ENCODE measurements at regions not wholly inside any gene's neighbourhood (a gene's known extent, or its start where the extent isn't known, plus 50 kb on each side); places are given as distances from the start of the nearest gene placed in this dataset.

- no peak for DNase-seq (ENCODE audit: low spot score)
These were observed 237.2 kb upstream of the AKR1E2 start for GRCh38 chr10:4588824-4589223.

GRCh38 chr10:4587466-4587865 lies 238.5 kb upstream of the AKR1E2 start:
- DNase-seq (ENCODE audit: low spot score), result no peak

- no peak for DNase-seq (ENCODE audit: low spot score)
These were observed 239.2 kb upstream of the AKR1E2 start for GRCh38 chr10:4586776-4587175.

- DNase-seq (ENCODE audit: low spot score), result no peak
These were observed 244.1 kb upstream of the AKR1E2 start for GRCh38 chr10:4581929-4582328.

- DNase-seq (ENCODE audit: low spot score), result no peak
These were observed 246.2 kb upstream of the AKR1E2 start for GRCh38 chr10:4579844-4580243.

GRCh38 chr10:4576206-4576605 lies 249.8 kb upstream of the AKR1E2 start:
- DNase-seq (ENCODE audit: low spot score), result no peak

- no peak for DNase-seq (ENCODE audit: low spot score)
These were observed 256.9 kb upstream of the AKR1E2 start for GRCh38 chr10:4569151-4569550.

- DNase-seq (ENCODE audit: low spot score), result no peak
These were observed 257.3 kb upstream of the AKR1E2 start for GRCh38 chr10:4568731-4569130.

- no peak for DNase-seq (ENCODE audit: low spot score)
These were observed 257.9 kb upstream of the AKR1E2 start for GRCh38 chr10:4568086-4568485.

GRCh38 chr10:4567637-4568036 lies 258.4 kb upstream of the AKR1E2 start:
- no peak for DNase-seq (ENCODE audit: low spot score)

- no peak for DNase-seq (ENCODE audit: low spot score)
These were observed 260.0 kb upstream of the AKR1E2 start for GRCh38 chr10:4566011-4566410.

- DNase-seq (ENCODE audit: low spot score), result no peak
These were observed 264.7 kb upstream of the AKR1E2 start for GRCh38 chr10:4561296-4561695.

GRCh38 chr10:4557469-4557868 lies 268.5 kb upstream of the AKR1E2 start:
- no peak for DNase-seq (ENCODE audit: low spot score)

GRCh38 chr10:4556527-4556926 lies 269.5 kb upstream of the AKR1E2 start:
- no peak for DNase-seq (ENCODE audit: low spot score)

GRCh38 chr10:4555920-4556319 lies 270.1 kb upstream of the AKR1E2 start:
- no peak for DNase-seq (ENCODE audit: low spot score)

- no peak for DNase-seq (ENCODE audit: low spot score)
These were observed 276.8 kb upstream of the AKR1E2 start for GRCh38 chr10:4549139-4549653.

- no peak for DNase-seq (ENCODE audit: low spot score)
These were observed 279.1 kb upstream of the AKR1E2 start for GRCh38 chr10:4546931-4547330.

- no peak for DNase-seq (ENCODE audit: low spot score)
These were observed 279.5 kb upstream of the AKR1E2 start for GRCh38 chr10:4546500-4546899.

GRCh38 chr10:4545062-4545461 lies 280.9 kb upstream of the AKR1E2 start:
- DNase-seq (ENCODE audit: low spot score), result no peak

GRCh38 chr10:4543938-4544533 lies 282.0 kb upstream of the AKR1E2 start:
- DNase-seq (ENCODE audit: low spot score), result no peak

GRCh38 chr10:4541292-4541691 lies 284.7 kb upstream of the AKR1E2 start:
- peak; percentile 59 for DNase-seq (ENCODE audit: low spot score)

GRCh38 chr10:4538016-4538415 lies 288.0 kb upstream of the AKR1E2 start:
- no peak for DNase-seq (ENCODE audit: low spot score)

GRCh38 chr10:4535521-4535920 lies 290.5 kb upstream of the AKR1E2 start:
- DNase-seq (ENCODE audit: low spot score), result no peak

- no peak for DNase-seq (ENCODE audit: low spot score)
These were observed 292.4 kb upstream of the AKR1E2 start for GRCh38 chr10:4533621-4534020.
